HepG2 (cell line): ENCODE measurements at regions not wholly inside any gene's neighbourhood (a gene's known extent, or its start where the extent isn't known, plus 50 kb on each side); places are given as distances from the start of the nearest gene placed in this dataset.

Experiments
- BORCS8-MEF2B ChIP-seq: sonication (generic); formaldehyde crosslinking; IDR thresholded peaks from 2 replicates; pipeline ENCODE4 v1.8.0; 2022; ENCODE audit warnings: mild to moderate bottlenecking, missing genetic modification reagents
- GPN1 ChIP-seq: sonication (generic); formaldehyde crosslinking; IDR thresholded peaks from 2 replicates; pipeline ENCODE4 v1.5.1; 2020; ENCODE audit warnings: missing genetic modification reagents, borderline replicate concordance
- HNF4G ChIP-seq, 2 experiments: sonication (generic) in 1 of 2; formaldehyde crosslinking in 1 of 2; IDR thresholded peaks; 2 replicates each; pipeline versions ENCODE4 v1.4.0 to v1.6.1; 2011 to 2020; ENCODE audit warnings: borderline replicate concordance in 2 of 2, low read depth in 2 of 2, mild to moderate bottlenecking in 2 of 2, low read length in 1 of 2, missing genetic modification reagents in 1 of 2, moderate library complexity in 1 of 2
- TBX3 ChIP-seq: fragments of 450-650 bp; IDR thresholded peaks from 2 replicates; pipeline ENCODE4 v1.6.1; 2017; ENCODE audit warnings: antibody characterized with exemption, mild to moderate bottlenecking, inconsistent platforms, borderline replicate concordance
- TFDP2 ChIP-seq: sonication (generic); formaldehyde crosslinking; IDR thresholded peaks from 2 replicates; pipeline ENCODE4 v1.4.0; 2020; ENCODE audit warnings: missing genetic modification reagents
- ZFP62 ChIP-seq: sonication (generic); formaldehyde crosslinking; IDR thresholded peaks from 2 replicates; pipeline ENCODE4 v1.4.0; 2020; ENCODE audit warnings: missing genetic modification reagents
- ZNF512B ChIP-seq: sonication (generic); formaldehyde crosslinking; IDR thresholded peaks from 2 replicates; pipeline ENCODE4 v1.5.1; 2020; ENCODE audit warnings: missing genetic modification reagents, mild to moderate bottlenecking, borderline replicate concordance
- ZNF563 ChIP-seq: sonication (generic); formaldehyde crosslinking; IDR thresholded peaks from 2 replicates; pipeline ENCODE4 v1.8.0; 2022; ENCODE audit warnings: mild to moderate bottlenecking, moderate library complexity, missing genetic modification reagents
- ZNF580 ChIP-seq: IDR thresholded peaks from 2 replicates; pipeline ENCODE4 v1.6.1; 2016; ENCODE audit warnings: low read depth, borderline replicate concordance
- ZNF605 ChIP-seq: sonication (generic); formaldehyde crosslinking; IDR thresholded peaks from 2 replicates; pipeline ENCODE4 v1.8.0; 2022; ENCODE audit warnings: mild to moderate bottlenecking, missing genetic modification reagents

- TF ChIP-seq TFDP2 (CRISPR knock-in tag) (no peak), TBX3 (no peak), BORCS8-MEF2B (no peak), ZNF512B (CRISPR knock-in tag) (no peak), ZNF580 (no peak), GPN1 (CRISPR knock-in tag) (no peak), ZNF563 (CRISPR knock-in tag) (no peak), HNF4G (IDR thresholded peaks at IDR 0.05; ENCODE audit: borderline replicate concordance, low read depth, low read length) (no peak), HNF4G (CRISPR knock-in tag; IDR thresholded peaks at IDR 0.05; ENCODE audit: borderline replicate concordance, low read depth) (no peak), ZFP62 (no peak), ZNF605 (CRISPR knock-in tag) (no peak)
- TF ChIP-seq, all 625 proteins: peak for 0
These were observed 393.7 kb upstream of the DYNLRB2 start (continued) for GRCh38 chr16:80147026-80147655.
